Gastrocnemius medialis (tissue), 4 donors: ENCODE measurements at regions not wholly inside any gene's neighbourhood (a gene's known extent, or its start where the extent isn't known, plus 50 kb on each side); places are given as distances from the start of the nearest gene placed in this dataset.

Experiments
- ATAC-seq, 2 donors: fragments of 150-250 bp; one replicate each; pipeline ENCODE4 v1.9.1; 2016
- DNase-seq, 2 donors: peaks; one replicate each; pipeline ENCODE4 v3.0.0-alpha.2; 2019
- H3K27ac ChIP-seq, 4 donors: fragments of 200-600 bp; sonication (generic); 1 replicate in 1 of 4; 2 replicates in 3 of 4; pipeline ENCODE4 v1.5.1; 2016 to 2018; ENCODE audit warnings: mild to moderate bottlenecking in 2 of 4, moderate library complexity in 1 of 4
- H3K27me3 ChIP-seq, 3 donors: fragments of 200-600 bp; sonication (generic) in 2 of 3; 1 replicate in 1 of 3; 2 replicates in 2 of 3; pipeline versions ENCODE4 v1.5.1 to v1.6.0; 2016 to 2019; ENCODE audit warnings: mild to moderate bottlenecking in 1 of 3, moderate library complexity in 1 of 3
- H3K36me3 ChIP-seq, 2 donors: fragments of 200-600 bp; sonication (generic) in 1 of 2; one replicate each; pipeline ENCODE4 v1.5.1; 2017 to 2018
- H3K4me1 ChIP-seq, 2 donors: fragments of 200-600 bp; sonication (generic) in 1 of 2; one replicate each; pipeline ENCODE4 v1.5.1; 2016 to 2017; ENCODE audit warnings: mild to moderate bottlenecking in 2 of 2
- H3K4me3 ChIP-seq, 4 donors: fragments of 200-600 bp; sonication (generic) in 3 of 4; 1 replicate in 1 of 4; 2 replicates in 3 of 4; pipeline ENCODE4 v1.5.1; 2016 to 2019; ENCODE audit warnings: mild to moderate bottlenecking in 2 of 4
- H3K9me3 ChIP-seq, 3 donors: fragments of 200-600 bp; sonication (generic) in 2 of 3; 1 replicate in 1 of 3; 2 replicates in 2 of 3; pipeline ENCODE4 v1.5.1; 2016 to 2019
- CTCF ChIP-seq, 5 experiments: fragments of 450-650 bp in 3 of 5; fragments of 200-600 bp in 2 of 5; sonication (generic) in 2 of 5; IDR thresholded peaks in 4 of 5; conservative IDR thresholded peaks in 1 of 5; 1 replicate in 4 of 5; 2 replicates in 1 of 5; pipeline ENCODE4 v1.5.1; 2016 to 2019; ENCODE audit warnings: antibody characterized with exemption in 5 of 5, mild to moderate bottlenecking in 3 of 5, moderate library complexity in 3 of 5
- POLR2A ChIP-seq, 2 donors: fragments of 450-650 bp; IDR thresholded peaks; one replicate each; pipeline ENCODE4 v1.6.1; 2017; ENCODE audit warnings: antibody characterized with exemption in 2 of 2, mild to moderate bottlenecking in 2 of 2, moderate library complexity in 2 of 2
- in situ Hi-C, 4 donors: fragments of 200-750 bp; cut with MboI; loops; one replicate each; pipeline versions ENCODE4 v1.15.0 to v1.8.0; 2017; ENCODE audit warnings: low sequenced_read_pairs in 4 of 4
- intact Hi-C: fragments of 100-400 bp; cut with DNase I; formaldehyde crosslinking; loops from one replicate; pipeline ENCODE4 v1.15.1; 2023; ENCODE audit warnings: low total_unique reads

DNA sequence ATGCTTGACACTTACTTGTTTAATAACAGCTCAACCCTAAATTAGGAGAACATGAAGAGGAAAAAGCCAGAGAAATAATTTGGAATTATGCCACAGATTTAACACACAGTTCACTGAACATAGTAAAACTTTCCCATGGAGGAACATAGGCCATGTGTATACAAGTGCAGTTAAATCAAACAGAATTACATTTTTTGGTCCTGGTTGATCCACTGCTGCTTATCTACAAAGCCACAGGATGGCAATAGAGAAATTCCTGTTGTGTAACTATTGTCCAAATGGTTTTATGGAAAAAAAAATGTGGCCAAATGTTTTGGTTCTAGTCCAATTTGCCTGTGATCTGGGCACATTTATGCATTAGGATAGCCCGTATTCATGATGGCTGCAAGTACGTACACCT, 136.8 kb downstream of the ALDH8A1 start:
- Histone ChIP-seq H3K4me3 (no peak overlapping the region), H3K4me1 (no peaks in the 10 kb centered on the region), H3K27me3 (no peaks in the 10 kb centered on the region), H3K36me3 (no peaks in the 10 kb centered on the region), H3K9me3 (no peaks in the 10 kb centered on the region), H3K27ac (no peak overlapping the region)
- in situ Hi-C loops = loop anchor here in 3 of 4 donors (10.0 to 25.0 kb wide), 2 partner anchors 176 to 658 kb away; no protein-coding TSS in a partner anchor
- ATAC-seq (no peak), DNase-seq (no peak)
- intact Hi-C loops = no loop called here
- no peak for TF ChIP-seq POLR2A (IDR thresholded peaks at IDR 0.05)
- no peak for TF ChIP-seq CTCF (IDR thresholded peaks at IDR 0.05 in 4 of 5, conservative IDR thresholded peaks at IDR 0.05 in 1 of 5)

GRCh38 chr6:134810402-134810801, 139.5 kb downstream of the ALDH8A1 start:
- H3K4me3 ChIP-seq = no peak overlapping the region
- H3K4me1 ChIP-seq = no peaks in the 10 kb centered on the region
- no peaks in the 10 kb centered on the region for H3K27me3 ChIP-seq
- TF ChIP-seq POLR2A (IDR thresholded peaks at IDR 0.05) (no peak), CTCF (IDR thresholded peaks at IDR 0.05 in 4 of 5, conservative IDR thresholded peaks at IDR 0.05 in 1 of 5) (no peak)
- intact Hi-C loops = no loop called here
- no peak for ATAC-seq
- in situ Hi-C loops = loop anchor here in 3 of 4 donors (10.0 to 25.0 kb wide), 2 partner anchors 173 to 656 kb away; no protein-coding TSS in a partner anchor
- DNase-seq = no peak
- H3K27ac ChIP-seq = no peak overlapping the region
- no peaks in the 10 kb centered on the region for H3K9me3 ChIP-seq
- no peaks in the 10 kb centered on the region for H3K36me3 ChIP-seq

GRCh38 chr6:134809130-134809529, 140.8 kb downstream of the ALDH8A1 start:
- in situ Hi-C loops = loop anchor here in 2 of 4 donors (25.0 kb wide), 1 partner anchor 172 kb away; no protein-coding TSS in a partner anchor

GRCh38 chr6:134806180-134806798, 143.6 kb downstream of the ALDH8A1 start:
- ATAC-seq (no peak), DNase-seq (no peak)
- Histone ChIP-seq H3K4me3 (no peak overlapping the region), H3K4me1 (no peaks in the 10 kb centered on the region), H3K27me3 (no peaks in the 10 kb centered on the region), H3K36me3 (no peaks in the 10 kb centered on the region), H3K9me3 (no peaks in the 10 kb centered on the region), H3K27ac (no peak overlapping the region)
- intact Hi-C loops = no loop called here
- in situ Hi-C loops = loop anchor here in 2 of 4 donors (25.0 kb wide), 1 partner anchor 169 kb away; no protein-coding TSS in a partner anchor
- TF ChIP-seq POLR2A (IDR thresholded peaks at IDR 0.05) = no peak
- no peak for TF ChIP-seq CTCF (IDR thresholded peaks at IDR 0.05 in 4 of 5, conservative IDR thresholded peaks at IDR 0.05 in 1 of 5)

More at GRCh38 chr6:134809130-134809529, 140.8 kb downstream of the ALDH8A1 start:
- TF ChIP-seq CTCF (IDR thresholded peaks at IDR 0.05 in 4 of 5, conservative IDR thresholded peaks at IDR 0.05 in 1 of 5) = no peak
- no peak for TF ChIP-seq POLR2A (IDR thresholded peaks at IDR 0.05)
- intact Hi-C loops = no loop called here
- DNase-seq (no peak), ATAC-seq (no peak)
- no peak overlapping the region for H3K27ac ChIP-seq
- H3K36me3 ChIP-seq = no peaks in the 10 kb centered on the region
- H3K4me1 ChIP-seq = no peaks in the 10 kb centered on the region
- no peaks in the 10 kb centered on the region for H3K27me3 ChIP-seq
- no peak overlapping the region for H3K4me3 ChIP-seq
- H3K9me3 ChIP-seq = no peaks in the 10 kb centered on the region
